ENCODE measurements at regions not wholly inside any gene's neighbourhood (a gene's known extent, or its start where the extent isn't known, plus 50 kb on each side); places are given as distances from the start of the nearest gene placed in this dataset.
"Not testable (repeated sequence)": the region's sequence is repeated elsewhere in the genome, so short reads cannot be mapped to it uniquely, and the experiment has no call there.

GRCh38 chr1:101121975-101122374 is 96.4 kb upstream of the DPH5 start:
- DNase-seq, result no peak

- DNase-seq, result no peak
Observed at GRCh38 chr1:101121504-101121903, 95.9 kb upstream of the DPH5 start.

DNA sequence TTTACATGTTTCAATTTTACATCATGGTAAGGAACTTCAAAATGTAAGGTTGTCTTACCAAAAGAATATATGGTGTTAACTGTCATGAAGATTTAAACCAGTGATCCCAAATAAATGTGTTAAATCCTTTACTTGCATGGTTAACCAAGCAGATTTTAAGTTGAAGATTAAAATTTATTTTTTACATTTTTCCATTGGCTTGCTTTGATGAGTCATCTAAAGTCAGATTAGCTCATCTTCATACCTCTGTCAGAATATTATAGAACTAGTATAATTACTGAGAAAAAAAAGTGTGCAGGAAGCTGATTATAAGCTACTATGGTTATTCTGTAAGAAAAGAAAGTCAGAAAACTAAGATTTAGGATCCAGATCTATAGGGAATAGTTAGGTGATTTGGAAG is 95.3 kb upstream of the DPH5 start:
- no peak for DNase-seq

DNA sequence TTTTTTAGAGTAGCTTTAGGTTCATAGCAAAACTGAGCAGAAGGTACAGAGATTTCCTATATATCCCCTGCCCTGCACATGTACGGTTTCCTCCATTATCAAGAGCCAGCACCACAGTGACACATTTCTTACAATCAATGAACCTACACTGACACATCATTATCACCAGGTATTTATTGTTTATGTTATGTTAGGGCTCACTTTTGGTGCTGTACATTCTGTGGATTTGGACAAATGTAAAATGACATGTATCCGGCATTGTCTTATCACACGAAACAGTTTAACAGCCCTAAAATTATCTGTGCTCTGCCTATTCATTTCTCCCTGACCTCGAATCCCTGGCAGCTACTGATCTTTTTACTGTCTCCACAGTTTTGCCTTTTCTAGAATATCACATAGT is 93.7 kb upstream of the DPH5 start:
- DNase-seq, result no peak

- DNase-seq, result no peak
Observed at GRCh38 chr1:101116006-101116405, 90.4 kb upstream of the DPH5 start.

GRCh38 chr1:101115112-101115511 is 89.5 kb upstream of the DPH5 start:
- no peak for DNase-seq

DNA sequence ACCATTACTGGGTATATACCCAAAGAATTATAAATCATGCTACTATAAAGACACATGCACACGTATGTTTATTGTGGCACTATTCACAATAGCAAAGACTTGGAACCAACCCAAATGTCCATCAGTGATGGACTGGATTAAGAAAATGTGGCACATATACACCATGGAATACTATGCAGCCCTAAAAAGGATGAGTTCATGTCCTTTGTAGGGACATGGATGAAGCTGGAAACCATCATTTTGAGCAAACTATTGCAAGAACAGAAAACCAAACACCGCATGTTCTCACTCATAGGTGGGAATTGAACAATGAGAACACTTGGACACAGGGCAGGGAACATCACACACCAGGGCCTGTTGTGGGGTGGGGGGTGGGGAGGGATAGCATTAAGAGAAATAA is 88.5 kb upstream of the DPH5 start:
- DNase-seq, result not testable (repeated sequence)

GRCh38 chr1:101112051-101112780 is 86.6 kb upstream of the DPH5 start:
- DNase-seq, result peak; percentile 42

GRCh38 chr1:101111461-101111860 is 85.9 kb upstream of the DPH5 start:
- no peak for DNase-seq

- DNase-seq, result no peak
Observed at GRCh38 chr1:101109791-101110190, 84.2 kb upstream of the DPH5 start.

DNA sequence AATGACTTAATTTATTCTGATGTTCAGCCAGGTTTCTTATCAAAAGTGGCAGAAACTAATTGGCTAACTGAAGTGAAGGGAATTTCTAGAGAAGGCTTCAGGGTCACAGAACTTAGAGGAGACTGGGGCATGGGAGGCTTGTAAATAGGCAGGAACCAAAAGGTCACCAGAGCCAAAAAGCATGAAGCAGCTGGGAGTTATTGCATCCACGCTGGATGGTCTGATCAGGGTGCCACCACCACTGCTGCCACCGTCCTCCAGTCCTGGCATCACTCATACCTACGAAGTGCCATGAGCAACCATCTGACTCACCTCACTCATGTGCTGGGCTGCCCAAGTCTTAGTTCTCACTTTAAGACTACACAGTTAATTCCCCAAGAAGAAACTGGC is 82.5 kb upstream of the DPH5 start:
- no peak for DNase-seq

DNA sequence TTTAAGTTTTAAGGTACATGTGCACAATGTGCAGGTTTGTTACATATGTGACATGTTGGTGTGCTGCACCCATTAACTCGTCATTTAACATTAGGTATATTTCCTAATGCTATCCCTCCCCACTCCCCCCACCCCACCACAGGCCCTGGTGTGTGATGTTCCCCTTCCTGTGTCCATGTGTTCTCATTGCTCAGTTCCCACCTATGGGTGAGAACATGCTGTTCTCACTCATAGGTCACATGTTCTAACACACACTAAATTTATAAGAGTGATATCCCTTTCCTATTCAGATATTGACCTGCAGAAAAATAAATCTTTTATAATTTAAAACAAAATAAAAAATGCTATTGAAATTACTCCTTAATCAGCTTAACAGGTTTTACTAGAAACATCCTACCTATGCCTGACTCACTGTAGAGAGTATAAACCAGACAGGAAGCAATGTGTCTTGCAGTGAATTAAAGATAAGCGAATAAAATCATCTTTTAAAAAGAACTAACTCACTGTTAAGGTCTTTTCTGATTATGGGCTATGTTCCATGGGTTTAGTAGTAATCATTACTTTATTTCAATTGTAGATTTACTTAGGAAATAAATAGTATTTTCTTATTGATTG is 82.0 kb upstream of the DPH5 start:
- no peak for DNase-seq

DNA sequence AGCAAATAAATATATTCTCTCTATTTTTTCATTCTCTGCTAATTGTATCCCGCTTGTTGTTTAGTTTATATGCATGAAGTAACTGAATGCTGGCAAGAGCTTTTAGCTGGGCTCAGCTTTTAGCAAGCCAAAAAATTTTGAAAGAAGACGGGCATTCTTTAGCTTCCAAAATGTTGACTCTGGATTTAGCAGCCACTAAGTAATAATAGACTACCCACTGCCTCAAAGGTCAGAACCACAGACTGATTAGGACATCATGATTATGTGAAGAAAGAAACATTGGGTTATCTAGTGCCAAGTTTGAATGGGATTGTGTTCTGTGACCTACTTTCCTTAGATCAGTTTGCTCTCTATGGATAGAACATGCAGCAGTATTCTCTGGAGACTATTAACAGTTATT is 80.3 kb upstream of the DPH5 start:
- DNase-seq, result no peak

- DNase-seq, result no peak
Observed at GRCh38 chr1:101102426-101103156, 77.0 kb upstream of the DPH5 start.

DNA sequence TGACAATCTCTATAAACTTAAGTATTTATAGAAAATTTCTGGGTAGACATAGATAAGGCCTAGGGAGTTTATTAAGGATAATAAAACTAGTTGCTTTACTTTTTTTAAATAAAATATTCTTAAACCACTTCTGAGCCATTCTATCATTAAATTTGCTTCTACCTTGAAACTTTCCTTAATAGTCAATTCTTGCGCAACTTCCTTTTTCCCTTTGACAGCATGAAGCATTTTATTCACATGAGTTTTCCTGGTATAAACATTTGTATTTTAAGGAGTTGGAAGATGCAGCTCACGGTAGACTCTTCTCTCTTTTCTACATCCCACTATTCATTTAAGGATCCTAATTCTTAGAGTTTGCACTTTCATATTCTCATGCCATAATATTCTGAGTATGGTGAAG is 75.8 kb upstream of the DPH5 start:
- DNase-seq, result no peak

DNA sequence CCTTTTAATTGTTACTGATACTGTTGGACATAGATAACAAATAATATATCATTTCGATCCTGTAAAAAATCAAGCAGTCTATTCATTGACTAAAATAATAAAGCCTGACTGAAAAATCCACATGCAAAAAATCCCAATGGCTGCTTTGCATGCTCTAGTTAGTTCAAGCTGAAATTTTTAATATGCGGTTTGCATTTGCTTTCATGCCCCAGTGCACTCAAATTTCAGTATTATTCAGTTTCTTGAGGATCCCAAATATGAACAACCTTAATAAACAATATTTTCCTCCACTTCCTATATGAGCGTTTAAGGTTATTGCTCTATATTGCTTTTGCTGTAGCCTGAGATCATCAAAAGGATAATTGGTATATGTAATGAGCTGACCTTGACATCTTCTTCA is 75.1 kb upstream of the DPH5 start:
- no peak for DNase-seq

GRCh38 chr1:101098907-101099306 is 73.3 kb upstream of the DPH5 start:
- DNase-seq, result no peak

- no peak for DNase-seq
Observed at GRCh38 chr1:101098327-101098726, 72.7 kb upstream of the DPH5 start.

DNA sequence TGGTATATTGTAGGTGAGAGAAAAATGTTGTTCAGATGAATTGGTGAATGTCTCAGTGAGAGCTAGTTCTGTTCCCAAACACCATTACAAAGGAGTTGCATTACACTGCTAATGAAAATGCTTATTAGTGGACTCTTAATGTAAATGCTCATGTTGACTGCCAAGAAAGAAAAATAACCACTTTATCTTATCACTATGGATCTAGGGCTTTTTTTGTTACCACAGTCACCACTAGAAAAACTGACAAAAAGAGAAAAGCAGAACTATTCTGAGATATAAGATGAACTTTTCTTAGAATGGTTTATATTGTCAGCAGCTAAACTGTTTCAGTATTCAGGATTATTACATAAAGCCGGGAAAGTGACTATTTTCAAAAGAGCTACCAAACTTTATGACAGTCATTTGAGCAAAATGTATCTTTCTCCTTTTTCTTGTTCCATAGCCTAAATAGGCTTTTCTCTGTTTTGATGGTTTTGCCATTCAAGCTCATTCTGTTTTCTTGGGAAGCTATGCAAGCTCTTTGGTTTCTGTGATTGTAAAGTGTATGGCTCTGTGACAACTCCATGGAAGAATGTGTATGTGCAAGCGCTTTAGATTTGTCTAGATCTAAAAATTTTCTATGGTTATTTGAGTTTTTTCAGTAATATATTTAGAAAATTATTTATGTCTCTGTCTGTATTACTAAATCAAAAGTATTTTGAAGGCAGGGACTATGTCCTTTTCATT is 64.2 kb upstream of the DPH5 start:
- no peak for DNase-seq

GRCh38 chr1:101088431-101088830 is 62.8 kb upstream of the DPH5 start:
- no peak for DNase-seq

DNA sequence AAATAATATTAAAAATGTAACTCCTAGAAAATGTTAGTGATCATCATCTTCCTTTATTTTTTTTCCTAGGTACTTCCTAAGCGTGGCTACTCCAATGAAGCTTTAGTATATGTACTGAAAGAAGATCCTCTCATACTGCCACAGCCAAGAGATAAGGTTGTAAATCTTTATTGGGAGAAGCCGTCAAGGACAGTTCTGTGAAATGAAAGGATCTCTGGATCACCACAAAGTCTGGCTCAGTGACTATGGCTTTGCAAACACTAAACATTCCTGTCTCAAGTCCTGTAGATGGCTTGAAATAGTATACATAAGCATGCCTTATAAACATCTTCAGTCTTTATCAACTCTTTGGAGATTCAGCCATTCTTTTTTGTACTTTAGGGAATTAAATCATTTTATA is 61.2 kb upstream of the DPH5 start:
- DNase-seq, result no peak

GRCh38 chr1:101081496-101082488 is 56.2 kb upstream of the DPH5 start:
- no peak for DNase-seq
